Naive thymus-derived CD4-positive, alpha-beta T cell (primary cell): ENCODE measurements at regions not wholly inside any gene's neighbourhood (a gene's known extent, or its start where the extent isn't known, plus 50 kb on each side); places are given as distances from the start of the nearest gene placed in this dataset.
"Not testable (repeated sequence)": the region's sequence is repeated elsewhere in the genome, so short reads cannot be mapped to it uniquely, and the experiment has no call there.

Source experiments
- ATAC-seq: fragments of 150-1000 bp; cut with Tn5 transposase; 2 replicates; pipeline ENCODE4 v1.10.0; 2021; ENCODE audit warnings: mild to moderate bottlenecking, moderate library complexity
- CTCF ChIA-PET: fragments of 350-600 bp; sonication (Branson Sonifier 250); formaldehyde crosslinking; loops from one replicate; lab custom pipeline; 2021; ENCODE audit warnings: antibody characterized with exemption; lab: Charles Lee
- POLR2A ChIA-PET: fragments of 350-600 bp; sonication (Branson Sonifier 250); formaldehyde crosslinking; loops from one replicate; lab custom pipeline; 2021; ENCODE audit warnings: antibody characterized with exemption, inconsistent platforms; lab: Charles Lee
- DNase-seq, 9 donors: peaks; one replicate each; pipeline versions ENCODE4 v3.0.0 to v3.0.0-alpha.2; 2020 to 2022; ENCODE audit warnings: mixed read lengths in 1 of 9
- H3K27ac ChIP-seq: one replicate; pipeline ENCODE4 v1.7.0; 2013; ENCODE audit warnings: mild to moderate bottlenecking, low read depth, low read length, moderate library complexity
- H3K27me3 ChIP-seq, 2 donors: one replicate each; pipeline ENCODE4 v1.7.0; 2013; ENCODE audit warnings: low read length in 2 of 2, mild to moderate bottlenecking in 2 of 2, moderate library complexity in 2 of 2; ENCODE audit not compliant: control insufficient read depth in 2 of 2, insufficient read depth in 2 of 2
- H3K36me3 ChIP-seq, 3 experiments: 1 replicate in 2 of 3; 2 replicates in 1 of 3; pipeline ENCODE4 v1.7.0; 2013; ENCODE audit warnings: low read length in 3 of 3, mild to moderate bottlenecking in 3 of 3, moderate library complexity in 1 of 3; ENCODE audit not compliant: insufficient read depth in 3 of 3, control insufficient read depth in 2 of 3
- H3K4me1 ChIP-seq, 2 donors: one replicate each; pipeline ENCODE4 v1.7.0; 2013; ENCODE audit warnings: low read length in 2 of 2, mild to moderate bottlenecking in 2 of 2, moderate library complexity in 1 of 2; ENCODE audit not compliant: control insufficient read depth in 2 of 2, insufficient read depth in 2 of 2
- H3K4me3 ChIP-seq: 2 replicates; pipeline ENCODE4 v1.7.0; 2013; ENCODE audit warnings: mild to moderate bottlenecking, low read length
- H3K9me3 ChIP-seq, 3 experiments: 1 replicate in 2 of 3; 2 replicates in 1 of 3; pipeline ENCODE4 v1.7.0; 2013; ENCODE audit warnings: low read length in 3 of 3; ENCODE audit not compliant: control insufficient read depth in 2 of 3
- H3K27ac Mint-ChIP-seq, 9 donors: one replicate each; pipeline ENCODE4 v1.8.0; 2020 to 2022; ENCODE audit warnings: mixed read lengths in 9 of 9, mild to moderate bottlenecking in 8 of 9, moderate library complexity in 5 of 9, inconsistent platforms in 2 of 9
- H3K27me3 Mint-ChIP-seq, 5 donors: one replicate each; pipeline ENCODE4 v1.8.0; 2021 to 2022; ENCODE audit warnings: mixed read lengths in 5 of 5, mild to moderate bottlenecking in 1 of 5
- H3K36me3 Mint-ChIP-seq, 5 donors: one replicate each; pipeline ENCODE4 v1.8.0; 2020 to 2022; ENCODE audit warnings: mixed read lengths in 5 of 5, mild to moderate bottlenecking in 3 of 5, inconsistent platforms in 1 of 5
- H3K4me1 Mint-ChIP-seq, 7 donors: one replicate each; pipeline ENCODE4 v1.8.0; 2020 to 2022; ENCODE audit warnings: mixed read lengths in 7 of 7, mild to moderate bottlenecking in 3 of 7, inconsistent platforms in 1 of 7
- H3K4me3 Mint-ChIP-seq, 10 donors: one replicate each; pipeline ENCODE4 v1.8.0; 2020 to 2022; ENCODE audit warnings: mild to moderate bottlenecking in 10 of 10, mixed read lengths in 10 of 10, moderate library complexity in 6 of 10, inconsistent platforms in 2 of 10
- H3K9me3 Mint-ChIP-seq, 11 donors: one replicate each; pipeline ENCODE4 v1.8.0; 2020 to 2022; ENCODE audit warnings: mixed read lengths in 11 of 11, mild to moderate bottlenecking in 4 of 11, inconsistent platforms in 1 of 11, moderate library complexity in 1 of 11
- intact Hi-C, 2 donors: fragments of 100-400 bp; cut with micrococcal nuclease; formaldehyde crosslinking; loops; one replicate each; pipeline ENCODE4 v1.15.1; 2023

GRCh38 chr2:13654416-13654815 lies 937.7 kb downstream of the TRIB2 start:
- DNase-seq (no peak), ATAC-seq (no peak)
- CTCF ChIA-PET, result no interaction called here

DNA sequence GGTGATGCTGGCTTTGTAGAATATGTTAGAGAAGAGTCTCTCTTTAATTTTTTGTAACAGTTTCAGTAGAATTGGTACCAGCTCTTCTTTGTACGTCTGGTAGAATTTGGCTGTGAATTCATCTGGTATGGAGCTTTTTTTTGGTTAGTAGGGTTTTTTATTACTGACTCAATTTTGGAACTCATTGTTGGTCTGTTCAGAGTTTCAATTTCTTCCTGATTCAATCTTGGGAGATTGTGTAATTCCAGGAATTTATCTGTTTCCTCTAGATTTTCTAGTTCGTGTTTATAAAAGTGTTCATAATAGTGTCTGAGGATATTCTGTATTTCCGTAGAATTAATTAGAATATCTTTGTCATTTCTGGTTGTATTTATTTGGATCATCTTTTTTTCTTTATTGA lies 943.5 kb downstream of the TRIB2 start:
- ATAC-seq (no peak), DNase-seq (no peak)
- Histone ChIP-seq H3K4me3 (no peak overlapping the region), H3K27ac (no peak overlapping the region), H3K4me1 (no peaks in the 10 kb centered on the region), H3K27me3 (no peaks in the 10 kb centered on the region), H3K9me3 (no peaks in the 10 kb centered on the region), H3K36me3 (no peaks in the 10 kb centered on the region)
- Mint-ChIP-seq H3K4me3 (no peak overlapping the region), H3K9me3 (peaks cover 0 to 14% (median 4%) of the 10 kb centered on the region in 11 donors), H3K36me3 (no peaks in the 10 kb centered on the region), H3K27me3 (peaks cover 0 to 4% (median 0%) of the 10 kb centered on the region in 5 donors), H3K4me1 (no peaks in the 10 kb centered on the region), H3K27ac (no peak overlapping the region)
- POLR2A ChIA-PET, result no interaction called here
- CTCF ChIA-PET, result no interaction called here
- intact Hi-C loops, result no loop called here

More at GRCh38 chr2:13654416-13654815, 937.7 kb downstream of the TRIB2 start:
- no peak overlapping the region for H3K27ac Mint-ChIP-seq
- H3K9me3 ChIP-seq, result peaks cover 0 to 3% (median 0%) of the 10 kb centered on the region in 3 experiments
- H3K27ac ChIP-seq, result no peak overlapping the region
- H3K4me3 Mint-ChIP-seq, result no peak overlapping the region
- no peaks in the 10 kb centered on the region for H3K27me3 Mint-ChIP-seq
- no peaks in the 10 kb centered on the region for H3K36me3 ChIP-seq
- intact Hi-C loops, result no loop called here
- H3K9me3 Mint-ChIP-seq, result peaks cover 0 to 21% (median 7%) of the 10 kb centered on the region in 11 donors
- no peaks in the 10 kb centered on the region for H3K27me3 ChIP-seq
- H3K36me3 Mint-ChIP-seq, result no peaks in the 10 kb centered on the region
- POLR2A ChIA-PET, result no interaction called here
- no peaks in the 10 kb centered on the region for H3K4me1 Mint-ChIP-seq
- H3K4me3 ChIP-seq, result no peak overlapping the region
- H3K4me1 ChIP-seq, result no peaks in the 10 kb centered on the region

DNA sequence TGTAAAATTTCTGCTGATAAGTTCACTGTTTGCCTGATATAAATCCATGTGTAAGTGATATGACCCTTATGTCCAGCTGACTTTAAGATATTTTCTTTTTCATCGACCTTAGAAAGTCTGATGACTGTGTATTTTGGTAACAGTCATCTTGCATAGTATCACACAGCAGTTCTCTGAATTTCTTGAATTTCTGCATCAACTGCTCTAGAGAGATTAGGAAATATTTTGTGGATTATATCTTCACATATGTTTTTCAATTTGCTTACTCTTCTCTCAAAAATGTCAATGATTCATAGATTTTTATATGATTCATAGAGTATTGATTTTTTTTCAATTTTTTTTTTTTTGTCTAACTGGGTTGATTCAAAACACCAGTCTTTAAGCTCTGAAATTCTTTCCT lies 945.3 kb downstream of the TRIB2 start:
- no peaks in the 10 kb centered on the region for H3K27me3 ChIP-seq
- DNase-seq, result no peak
- no peaks in the 10 kb centered on the region for H3K9me3 ChIP-seq
- ChIA-PET CTCF (no interaction called here), POLR2A (no interaction called here)
- H3K27ac ChIP-seq, result no peak overlapping the region
- no peak for ATAC-seq
- Mint-ChIP-seq H3K36me3 (no peaks in the 10 kb centered on the region), H3K27me3 (peaks cover 0 to 4% (median 0%) of the 10 kb centered on the region in 5 donors), H3K9me3 (peaks cover 0 to 12% (median 4%) of the 10 kb centered on the region in 11 donors), H3K27ac (no peak overlapping the region), H3K4me3 (no peak overlapping the region), H3K4me1 (no peaks in the 10 kb centered on the region)
- no peak overlapping the region for H3K4me3 ChIP-seq
- no peaks in the 10 kb centered on the region for H3K4me1 ChIP-seq
- intact Hi-C loops, result no loop called here
- H3K36me3 ChIP-seq, result no peaks in the 10 kb centered on the region

DNA sequence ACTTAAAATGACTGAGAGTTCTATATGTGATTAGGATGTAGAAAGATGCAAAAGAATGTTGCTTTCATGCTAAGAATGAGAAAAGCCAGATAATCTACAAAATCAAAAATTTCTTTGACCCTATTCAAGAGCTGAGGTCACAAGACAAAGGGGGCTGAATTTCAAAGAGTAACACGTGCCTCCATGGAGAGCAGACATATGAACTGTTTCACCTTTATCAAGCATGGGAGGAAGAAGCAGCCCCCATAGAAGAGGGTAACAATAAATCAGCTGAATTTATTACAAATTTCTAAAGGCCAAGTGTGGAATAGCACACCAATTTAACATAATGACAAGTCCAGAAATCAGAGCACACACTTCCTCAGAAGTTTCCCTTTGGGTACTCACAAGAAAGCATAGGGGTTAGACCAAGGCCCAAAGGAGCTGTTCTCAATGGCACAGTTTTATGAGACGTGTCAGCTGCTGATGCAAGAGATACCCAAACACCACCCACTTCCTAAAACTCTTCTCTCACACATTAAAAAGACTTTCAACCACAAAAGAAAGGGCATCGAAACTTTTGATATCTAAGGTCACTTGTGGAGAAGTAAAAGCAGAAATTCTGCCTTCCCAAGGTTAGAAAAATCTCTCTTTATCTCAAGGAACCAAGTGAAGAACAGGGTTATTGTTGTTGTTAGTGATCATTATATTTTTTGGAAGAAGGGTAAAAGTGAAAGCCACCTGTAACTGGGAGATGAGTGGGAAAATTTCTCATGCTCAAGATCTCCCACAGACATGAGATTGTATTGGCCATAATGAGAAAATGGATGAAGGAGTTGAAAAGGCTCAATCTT lies 950.1 kb downstream of the TRIB2 start:
- no peaks in the 10 kb centered on the region for H3K4me1 ChIP-seq
- POLR2A ChIA-PET, result no interaction called here
- Mint-ChIP-seq H3K27ac (no peak overlapping the region), H3K4me1 (no peaks in the 10 kb centered on the region), H3K4me3 (no peak overlapping the region), H3K36me3 (no peaks in the 10 kb centered on the region), H3K9me3 (peaks cover 0 to 13% (median 3%) of the 10 kb centered on the region in 11 donors), H3K27me3 (peaks cover 0 to 4% (median 0%) of the 10 kb centered on the region in 5 donors)
- intact Hi-C loops, result no loop called here
- H3K36me3 ChIP-seq, result no peaks in the 10 kb centered on the region
- DNase-seq (no peak), ATAC-seq (no peak)
- H3K27me3 ChIP-seq, result no peaks in the 10 kb centered on the region
- H3K4me3 ChIP-seq, result no peak overlapping the region
- no peaks in the 10 kb centered on the region for H3K9me3 ChIP-seq
- CTCF ChIA-PET, result no interaction called here
- no peak overlapping the region for H3K27ac ChIP-seq

DNA sequence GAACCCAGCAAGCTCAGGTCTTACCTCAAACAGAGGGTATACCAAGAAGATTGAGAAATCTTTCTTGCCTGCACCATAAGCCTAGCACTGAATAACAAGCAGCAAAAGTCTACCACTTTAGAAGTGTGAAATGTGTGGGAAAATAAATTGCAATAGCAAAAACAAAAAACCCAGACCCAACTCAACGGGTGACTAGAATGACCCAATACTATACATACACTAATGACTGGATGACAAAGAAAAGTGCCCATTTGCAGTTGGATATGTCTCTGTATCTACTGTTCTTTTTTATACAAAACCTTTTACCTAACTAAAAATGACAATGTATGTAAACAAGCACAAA lies 950.6 kb downstream of the TRIB2 start:
- Mint-ChIP-seq H3K4me3 (no peak overlapping the region), H3K36me3 (no peaks in the 10 kb centered on the region), H3K27ac (no peak overlapping the region), H3K9me3 (peaks cover 0 to 13% (median 3%) of the 10 kb centered on the region in 11 donors), H3K4me1 (no peaks in the 10 kb centered on the region), H3K27me3 (peaks cover 0 to 4% (median 0%) of the 10 kb centered on the region in 5 donors)
- H3K4me1 ChIP-seq, result no peaks in the 10 kb centered on the region
- no peak for DNase-seq
- H3K9me3 ChIP-seq, result no peaks in the 10 kb centered on the region
- H3K4me3 ChIP-seq, result no peak overlapping the region
- no peaks in the 10 kb centered on the region for H3K36me3 ChIP-seq
- ATAC-seq, result no peak
- ChIA-PET POLR2A (no interaction called here), CTCF (no interaction called here)
- intact Hi-C loops, result no loop called here
- H3K27me3 ChIP-seq, result no peaks in the 10 kb centered on the region
- no peak overlapping the region for H3K27ac ChIP-seq

- no peak overlapping the region for H3K4me3 ChIP-seq
- CTCF ChIA-PET, result no interaction called here
- intact Hi-C loops, result no loop called here
- H3K27ac Mint-ChIP-seq, result no peak overlapping the region
- no peak overlapping the region for H3K4me3 Mint-ChIP-seq
- H3K27me3 ChIP-seq, result no peaks in the 10 kb centered on the region
- H3K36me3 Mint-ChIP-seq, result no peaks in the 10 kb centered on the region
- ATAC-seq (no peak), DNase-seq (no peak)
- no peaks in the 10 kb centered on the region for H3K4me1 ChIP-seq
- POLR2A ChIA-PET, result no interaction called here
- no peaks in the 10 kb centered on the region for H3K36me3 ChIP-seq
- no peak overlapping the region for H3K27ac ChIP-seq
- H3K9me3 Mint-ChIP-seq, result peaks cover 0 to 12% (median 4%) of the 10 kb centered on the region in 11 donors
- H3K4me1 Mint-ChIP-seq, result no peaks in the 10 kb centered on the region
- H3K27me3 Mint-ChIP-seq, result no peaks in the 10 kb centered on the region
- no peaks in the 10 kb centered on the region for H3K9me3 ChIP-seq
Observed at GRCh38 chr2:13669607-13670006, 952.9 kb downstream of the TRIB2 start.

DNA sequence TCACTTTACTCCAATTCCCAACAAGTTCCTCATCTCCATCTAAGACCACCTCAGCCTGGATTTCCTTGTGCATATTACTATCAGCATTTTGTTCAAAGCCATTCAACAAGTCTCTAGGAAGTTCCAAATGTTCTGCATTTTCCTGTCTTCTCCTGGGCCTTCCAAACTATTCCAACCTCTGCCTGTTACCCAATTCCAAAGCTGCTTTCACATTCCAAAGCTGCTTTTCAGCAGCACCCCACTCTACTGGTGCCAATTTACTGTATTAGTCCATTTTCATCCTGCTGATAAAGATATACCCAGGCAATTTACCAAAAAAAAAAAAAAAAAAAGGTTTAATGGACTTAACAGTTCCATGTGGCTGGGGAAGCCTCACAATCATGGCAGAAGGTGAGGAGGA lies 957.1 kb downstream of the TRIB2 start:
- POLR2A ChIA-PET, H3K27ac Mint-ChIP-seq, H3K4me3 Mint-ChIP-seq: not testable (repeated sequence)

More for the DNA sequence above, 957.1 kb downstream of the TRIB2 start:
- intact Hi-C loops, H3K4me1 ChIP-seq, H3K36me3 ChIP-seq, H3K9me3 ChIP-seq, H3K4me3 ChIP-seq, H3K4me1 Mint-ChIP-seq, H3K27me3 Mint-ChIP-seq, CTCF ChIA-PET, H3K36me3 Mint-ChIP-seq, H3K27ac ChIP-seq, H3K27me3 ChIP-seq, ATAC-seq, DNase-seq: not testable (repeated sequence)
- H3K9me3 Mint-ChIP-seq, result peaks cover 0 to 12% (median 6%) of the 10 kb centered on the region in 11 donors
